Tibial nerve (tissue), 4 donors: ENCODE measurements at regions not wholly inside any gene's neighbourhood (a gene's known extent, or its start where the extent isn't known, plus 50 kb on each side); places are given as distances from the start of the nearest gene placed in this dataset.

Experiments
- CTCF ChIP-seq, 5 experiments: fragments of 200-600 bp in 3 of 5; fragments of 450-650 bp in 2 of 5; sonication (generic) in 3 of 5; IDR thresholded peaks; one replicate each; pipeline ENCODE4 v1.5.1; 2016 to 2019; ENCODE audit warnings: antibody characterized with exemption in 5 of 5, mild to moderate bottlenecking in 3 of 5, moderate library complexity in 2 of 5
- EP300 ChIP-seq, 2 donors: sonication (generic); formaldehyde crosslinking; IDR thresholded peaks; one replicate each; pipeline ENCODE4 v1.6.1; 2017; ENCODE audit warnings: antibody characterized with exemption in 2 of 2, mild to moderate bottlenecking in 1 of 2
- POLR2A ChIP-seq, 2 donors: fragments of 450-650 bp; IDR thresholded peaks; one replicate each; pipeline ENCODE4 v1.6.1; 2017; ENCODE audit warnings: antibody characterized with exemption in 2 of 2, mild to moderate bottlenecking in 2 of 2, moderate library complexity in 2 of 2

- TF ChIP-seq POLR2A (IDR thresholded peaks at IDR 0.05): no peak
- TF ChIP-seq CTCF (IDR thresholded peaks at IDR 0.05): no peak
- TF ChIP-seq EP300 (IDR thresholded peaks at IDR 0.05): no peak
Observed at GRCh38 chr5:65073250-65073661, 304.5 kb downstream of the CWC27 start.
